SJCRH30 (cell line): ENCODE measurements at regions not wholly inside any gene's neighbourhood (a gene's known extent, or its start where the extent isn't known, plus 50 kb on each side); places are given as distances from the start of the nearest gene placed in this dataset.

Source experiments
- DNase-seq, 2 experiments: peaks; one replicate each; pipeline ENCODE4 v3.0.0-alpha.2; 2015 to 2020
- H3K27ac ChIP-seq: fragments of 250-450 bp; sonication (Bioruptor Pico); 2 replicates; pipeline ENCODE4 v1.5.1; 2020; ENCODE audit warnings: mild to moderate bottlenecking, moderate library complexity
- H3K27me3 ChIP-seq: fragments of 250-450 bp; sonication (Bioruptor Pico); 2 replicates; pipeline ENCODE4 v1.5.1; 2020; ENCODE audit warnings: mild to moderate bottlenecking, moderate library complexity
- H3K36me3 ChIP-seq: fragments of 250-450 bp; sonication (Bioruptor Pico); 2 replicates; pipeline ENCODE4 v1.5.1; 2020; ENCODE audit warnings: mild to moderate bottlenecking, moderate library complexity
- H3K4me1 ChIP-seq: fragments of 250-450 bp; sonication (Bioruptor Pico); 2 replicates; pipeline ENCODE4 v1.5.1; 2020; ENCODE audit warnings: mild to moderate bottlenecking, moderate library complexity
- H3K4me3 ChIP-seq: fragments of 250-450 bp; sonication (Bioruptor Pico); 2 replicates; pipeline ENCODE4 v1.5.1; 2020; ENCODE audit warnings: mild to moderate bottlenecking, moderate library complexity
- H3K9me3 ChIP-seq: fragments of 250-450 bp; sonication (Bioruptor Pico); replicated peaks from 2 replicates; pipeline ENCODE4 v1.5.1; 2020; ENCODE audit warnings: mild to moderate bottlenecking, moderate library complexity

GRCh38 chr7:84274029-84274638, 79.5 kb upstream of the SEMA3A start:
- Histone ChIP-seq H3K36me3 (no peaks in the 10 kb centered on the region), H3K9me3 (no peaks in the 10 kb centered on the region), H3K4me3 (no peak overlapping the region), H3K4me1 (no peaks in the 10 kb centered on the region), H3K27me3 (no peaks in the 10 kb centered on the region), H3K27ac (no peak overlapping the region)
- peak in 1 of 2 experiments; percentile 17 for DNase-seq

GRCh38 chr7:84271543-84271942, 77.0 kb upstream of the SEMA3A start:
- Histone ChIP-seq H3K4me3 (no peak overlapping the region), H3K27ac (no peak overlapping the region), H3K9me3 (no peaks in the 10 kb centered on the region), H3K36me3 (no peaks in the 10 kb centered on the region), H3K27me3 (no peaks in the 10 kb centered on the region), H3K4me1 (no peaks in the 10 kb centered on the region)
- no peak for DNase-seq

DNA sequence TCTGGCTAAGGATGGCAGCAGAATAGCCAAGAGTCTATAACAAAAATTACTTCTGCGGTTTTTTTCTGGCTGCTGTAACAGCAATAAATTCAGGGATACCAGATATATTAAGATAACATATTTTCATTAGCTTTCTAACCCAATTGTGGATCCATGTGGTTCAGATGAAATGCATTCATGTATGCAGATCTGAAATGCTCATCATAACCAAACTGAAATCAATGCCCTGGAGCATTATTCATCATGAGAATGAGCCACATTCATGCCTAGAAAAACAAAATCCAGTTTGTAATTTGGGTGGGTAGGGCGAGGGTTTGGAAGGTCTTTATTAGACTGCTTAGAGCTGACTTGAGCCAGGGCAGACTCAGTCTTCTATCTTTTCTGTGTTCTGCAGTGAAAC, 69.8 kb upstream of the SEMA3A start:
- no peak overlapping the region for H3K4me3 ChIP-seq
- no peaks in the 10 kb centered on the region for H3K9me3 ChIP-seq
- no peaks in the 10 kb centered on the region for H3K4me1 ChIP-seq
- H3K27me3 ChIP-seq: no peaks in the 10 kb centered on the region
- no peak for DNase-seq
- H3K27ac ChIP-seq: no peak overlapping the region
- H3K36me3 ChIP-seq: no peaks in the 10 kb centered on the region

DNA sequence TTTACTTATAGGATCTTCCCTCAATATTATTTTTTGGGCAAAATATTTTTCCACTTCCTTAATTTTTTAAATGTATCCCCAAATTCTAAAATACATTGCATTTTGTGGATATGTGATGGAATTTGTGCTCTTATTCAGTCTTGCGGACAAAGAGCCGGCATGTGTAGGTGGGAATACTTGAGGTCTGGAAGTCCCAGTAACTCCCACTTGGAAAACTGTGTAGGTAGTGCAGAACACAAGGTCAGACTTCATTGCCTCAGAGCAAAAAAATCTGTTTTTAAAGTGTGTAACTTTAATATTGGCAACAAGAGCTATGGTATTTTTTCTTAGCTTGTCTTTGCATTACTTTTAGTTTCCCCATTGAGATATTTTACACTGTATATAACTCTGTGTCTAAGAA, 68.5 kb upstream of the SEMA3A start:
- Histone ChIP-seq H3K9me3 (no peaks in the 10 kb centered on the region), H3K4me3 (no peak overlapping the region), H3K27ac (no peak overlapping the region), H3K4me1 (peaks cover 11% of the 10 kb centered on the region), H3K27me3 (no peaks in the 10 kb centered on the region), H3K36me3 (no peaks in the 10 kb centered on the region)
- DNase-seq: no peak

DNA sequence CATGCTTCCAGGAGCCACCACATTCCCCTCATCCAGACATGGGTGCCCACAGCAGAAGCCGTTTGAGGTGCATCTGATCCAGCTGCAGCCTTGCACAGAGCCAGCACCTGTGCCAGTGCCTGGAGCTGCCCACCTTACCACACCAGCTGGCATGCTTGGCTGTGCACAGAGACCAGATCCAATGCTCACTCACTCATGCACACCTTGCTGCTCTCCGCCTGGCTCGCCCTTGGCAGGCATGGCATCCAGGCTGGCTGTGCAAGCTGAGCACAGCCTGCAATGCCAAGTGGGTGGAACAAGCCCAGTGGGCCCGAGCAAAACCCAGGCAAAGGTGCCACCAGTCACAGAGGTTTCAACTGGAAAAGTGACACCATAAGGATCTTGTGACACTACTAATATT, 66.9 kb upstream of the SEMA3A start:
- H3K4me1 ChIP-seq: peaks cover 14% of the 10 kb centered on the region
- H3K27ac ChIP-seq: no peak overlapping the region
- DNase-seq: no peak
- 0 out of 2 replicates have a peak, but pooled peaks cover 3% of the 10 kb centered on the region for H3K9me3 ChIP-seq
- H3K36me3 ChIP-seq: no peaks in the 10 kb centered on the region
- H3K4me3 ChIP-seq: no peak overlapping the region
- no peaks in the 10 kb centered on the region for H3K27me3 ChIP-seq

- Histone ChIP-seq H3K4me1 (peaks cover 14% of the 10 kb centered on the region), H3K36me3 (no peaks in the 10 kb centered on the region), H3K4me3 (no peak overlapping the region), H3K27ac (no peak overlapping the region), H3K9me3 (0 out of 2 replicates have a peak, but pooled peaks cover 3% of the 10 kb centered on the region), H3K27me3 (no peaks in the 10 kb centered on the region)
- peak in 1 of 2 experiments; percentile 27 for DNase-seq
Observed at GRCh38 chr7:84258628-84259027, 64.0 kb upstream of the SEMA3A start.

GRCh38 chr7:84256571-84256971, 62.0 kb upstream of the SEMA3A start:
- no peak for DNase-seq
- Histone ChIP-seq H3K9me3 (0 out of 2 replicates have a peak, but pooled peaks cover 3% of the 10 kb centered on the region), H3K36me3 (no peaks in the 10 kb centered on the region), H3K27ac (no peak overlapping the region), H3K4me3 (no peak overlapping the region), H3K4me1 (peaks cover 14% of the 10 kb centered on the region), H3K27me3 (no peaks in the 10 kb centered on the region)

- Histone ChIP-seq H3K36me3 (no peaks in the 10 kb centered on the region), H3K4me1 (no peaks in the 10 kb centered on the region), H3K4me3 (no peak overlapping the region), H3K9me3 (no peaks in the 10 kb centered on the region), H3K27me3 (no peaks in the 10 kb centered on the region), H3K27ac (no peak overlapping the region)
- no peak for DNase-seq
Observed at GRCh38 chr7:84251277-84251781, 56.7 kb upstream of the SEMA3A start.

DNA sequence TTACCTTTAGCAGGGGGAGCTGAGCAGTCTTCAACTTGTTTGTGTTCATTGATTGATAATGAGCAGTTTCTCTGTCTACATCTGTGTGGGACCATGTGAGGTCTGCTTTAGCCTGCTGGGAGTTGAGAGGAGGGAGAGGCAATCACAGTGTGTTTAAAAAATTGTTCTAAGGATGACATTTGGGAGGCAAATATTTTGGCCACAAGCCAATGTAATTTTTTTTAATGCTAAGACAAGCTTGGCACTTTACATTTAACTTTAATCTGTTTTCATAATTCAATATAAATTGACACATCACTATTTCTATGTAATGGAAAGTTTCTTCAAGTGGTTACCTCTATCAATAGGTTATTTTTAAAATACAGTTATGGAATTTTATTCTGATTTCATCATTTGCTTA, 55.9 kb upstream of the SEMA3A start:
- H3K36me3 ChIP-seq: no peaks in the 10 kb centered on the region

GRCh38 chr7:84249656-84250055, 55.1 kb upstream of the SEMA3A start:
- Histone ChIP-seq H3K4me3 (no peak overlapping the region), H3K4me1 (no peaks in the 10 kb centered on the region), H3K27me3 (no peaks in the 10 kb centered on the region), H3K27ac (no peak overlapping the region), H3K9me3 (peaks cover 4% of the 10 kb centered on the region), H3K36me3 (no peaks in the 10 kb centered on the region)
- DNase-seq: no peak

More for the DNA sequence above, 55.9 kb upstream of the SEMA3A start:
- H3K27ac ChIP-seq: no peak overlapping the region
- no peak overlapping the region for H3K4me3 ChIP-seq
- no peak for DNase-seq
- no peaks in the 10 kb centered on the region for H3K4me1 ChIP-seq
- H3K9me3 ChIP-seq: no peaks in the 10 kb centered on the region; the same call in 1 of the 2 replicates
- H3K27me3 ChIP-seq: no peaks in the 10 kb centered on the region

- H3K27ac ChIP-seq: no peak overlapping the region
- H3K36me3 ChIP-seq: no peaks in the 10 kb centered on the region
- no peaks in the 10 kb centered on the region for H3K27me3 ChIP-seq
Observed at GRCh38 chr7:84248843-84249242, 54.3 kb upstream of the SEMA3A start.

DNA sequence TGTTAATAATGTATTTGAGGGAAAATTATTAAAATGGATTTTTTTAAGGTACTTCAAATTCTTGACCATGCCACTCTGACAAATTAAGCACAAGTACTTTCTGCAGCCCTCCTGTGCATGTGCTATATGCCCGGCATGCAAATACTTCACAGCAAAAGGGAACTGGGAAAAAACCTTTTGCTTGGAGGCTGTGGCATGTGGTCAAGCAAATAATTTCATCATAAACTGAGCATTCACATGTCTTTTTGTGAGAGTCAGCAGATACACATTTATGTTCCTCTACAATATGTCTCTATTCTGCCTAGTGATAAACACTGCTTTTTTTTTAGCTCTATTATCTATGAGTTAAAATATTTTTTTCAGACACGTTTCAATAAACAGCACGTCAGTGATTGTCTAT, 53.7 kb upstream of the SEMA3A start:
- Histone ChIP-seq H3K4me1 (no peaks in the 10 kb centered on the region), H3K27ac (no peak overlapping the region), H3K27me3 (no peaks in the 10 kb centered on the region), H3K4me3 (no peak overlapping the region), H3K9me3 (peaks cover 4% of the 10 kb centered on the region), H3K36me3 (no peaks in the 10 kb centered on the region)
- no peak for DNase-seq

More at GRCh38 chr7:84248843-84249242, 54.3 kb upstream of the SEMA3A start:
- Histone ChIP-seq H3K9me3 (peaks cover 4% of the 10 kb centered on the region), H3K4me1 (no peaks in the 10 kb centered on the region), H3K4me3 (no peak overlapping the region)
- no peak for DNase-seq

GRCh38 chr7:84247591-84247990, 53.0 kb upstream of the SEMA3A start:
- Histone ChIP-seq H3K27ac (no peak overlapping the region), H3K4me1 (no peaks in the 10 kb centered on the region), H3K4me3 (no peak overlapping the region), H3K9me3 (peaks cover 4% of the 10 kb centered on the region), H3K36me3 (no peaks in the 10 kb centered on the region), H3K27me3 (no peaks in the 10 kb centered on the region)
- DNase-seq: no peak

GRCh38 chr7:84245835-84246234, 51.2 kb upstream of the SEMA3A start:
- H3K27ac ChIP-seq: no peak overlapping the region
- H3K4me1 ChIP-seq: no peaks in the 10 kb centered on the region
- H3K36me3 ChIP-seq: no peaks in the 10 kb centered on the region
- H3K9me3 ChIP-seq: peaks cover 4% of the 10 kb centered on the region
- no peak for DNase-seq
- H3K27me3 ChIP-seq: no peaks in the 10 kb centered on the region
- H3K4me3 ChIP-seq: no peak overlapping the region
